H9 (cell line): ENCODE measurements at regions not wholly inside any gene's neighbourhood (a gene's known extent, or its start where the extent isn't known, plus 50 kb on each side); places are given as distances from the start of the nearest gene placed in this dataset.

Experiments
- DNase-seq: peaks from one replicate; pipeline ENCODE4 v3.0.0-alpha.2; 2017
- H2AFZ ChIP-seq: one replicate; pipeline ENCODE4 v1.6.1; 2013; ENCODE audit warnings: mild to moderate bottlenecking, low read length, control low read depth, moderate library complexity
- H2AK5ac ChIP-seq: 2 replicates; pipeline ENCODE4 v1.6.1; 2013; ENCODE audit warnings: low read length, control low read depth, mixed read lengths; ENCODE audit not compliant: insufficient read length
- H2BK120ac ChIP-seq: one replicate; pipeline ENCODE4 v1.6.1; 2013; ENCODE audit warnings: low read depth, mild to moderate bottlenecking, low read length, control low read depth, inconsistent platforms; ENCODE audit not compliant: poor library complexity, severe bottlenecking
- H2BK12ac ChIP-seq: 2 replicates; pipeline ENCODE4 v1.6.1; 2013; ENCODE audit warnings: low read length, control low read depth, mixed read lengths, low read depth; ENCODE audit not compliant: insufficient read length
- H2BK15ac ChIP-seq: 2 replicates; pipeline ENCODE4 v1.6.1; 2013; ENCODE audit warnings: low read depth, low read length, control low read depth
- H2BK20ac ChIP-seq: one replicate; pipeline ENCODE4 v1.6.1; 2013; ENCODE audit warnings: low read depth, mild to moderate bottlenecking, low read length, control low read depth, inconsistent platforms; ENCODE audit not compliant: poor library complexity, severe bottlenecking
- H2BK5ac ChIP-seq: 2 replicates; pipeline ENCODE4 v1.6.1; 2013; ENCODE audit warnings: low read length, control low read depth, mixed read lengths; ENCODE audit not compliant: insufficient read length
- H3K14ac ChIP-seq: 2 replicates; pipeline ENCODE4 v1.6.1; 2013; ENCODE audit warnings: low read length, control low read depth; ENCODE audit not compliant: insufficient read depth
- H3K18ac ChIP-seq: 2 replicates; pipeline ENCODE4 v1.6.1; 2013; ENCODE audit warnings: low read depth, mild to moderate bottlenecking, mixed read lengths, low read length, control low read depth; ENCODE audit not compliant: insufficient read length
- H3K23ac ChIP-seq: 2 replicates; pipeline ENCODE4 v1.6.1; 2013; ENCODE audit warnings: low read length, control low read depth, mixed read lengths, low read depth; ENCODE audit not compliant: insufficient read length
- H3K23me2 ChIP-seq: 2 replicates; pipeline ENCODE4 v1.6.1; 2013; ENCODE audit warnings: low read depth, mild to moderate bottlenecking, mixed read lengths, low read length, control low read depth; ENCODE audit not compliant: insufficient read length, poor library complexity, severe bottlenecking
- H3K27ac ChIP-seq: 2 replicates; pipeline ENCODE4 v1.5.1; 2013; ENCODE audit warnings: low read length, control low read depth, mixed read lengths, low read depth; ENCODE audit not compliant: insufficient read length
- H3K27me3 ChIP-seq: 2 replicates; pipeline ENCODE4 v1.6.1; 2013; ENCODE audit warnings: low read length, control low read depth, inconsistent platforms; ENCODE audit not compliant: insufficient read depth
- H3K4ac ChIP-seq: 2 replicates; pipeline ENCODE4 v1.6.1; 2013; ENCODE audit warnings: low read depth, mild to moderate bottlenecking, control low read depth, inconsistent platforms, low read length, moderate library complexity
- H3K4me1 ChIP-seq: 2 replicates; pipeline ENCODE4 v1.6.1; 2013; ENCODE audit warnings: low read length, control low read depth, inconsistent platforms; ENCODE audit not compliant: insufficient read depth
- H3K4me2 ChIP-seq: 2 replicates; pipeline ENCODE4 v1.6.1; 2013; ENCODE audit warnings: low read length, control low read depth, mixed read lengths; ENCODE audit not compliant: insufficient read length, insufficient read depth
- H3K56ac ChIP-seq: 2 replicates; pipeline ENCODE4 v1.6.1; 2013; ENCODE audit warnings: low read depth, mild to moderate bottlenecking, mixed read lengths, low read length, control low read depth; ENCODE audit not compliant: insufficient read length
- H3K79me1 ChIP-seq: 2 replicates; pipeline ENCODE4 v1.6.1; 2013; ENCODE audit warnings: low read depth, mild to moderate bottlenecking, moderate library complexity, low read length, control low read depth, inconsistent platforms; ENCODE audit not compliant: insufficient read depth, poor library complexity, severe bottlenecking
- H3K79me2 ChIP-seq: 2 replicates; pipeline ENCODE4 v1.6.1; 2013; ENCODE audit warnings: low read length, control low read depth, inconsistent platforms; ENCODE audit not compliant: insufficient read depth
- H3K9ac ChIP-seq: 2 replicates; pipeline ENCODE4 v1.6.1; 2013; ENCODE audit warnings: low read length, control low read depth, mixed read lengths; ENCODE audit not compliant: insufficient read length; ENCODE audit errors: extremely low read depth
- H3K9me3 ChIP-seq: one replicate; pipeline ENCODE4 v1.6.1; 2013; ENCODE audit warnings: low read depth, low read length, inconsistent platforms; ENCODE audit not compliant: control insufficient read depth
- H3T11ph ChIP-seq: one replicate; pipeline ENCODE4 v1.6.1; 2013; ENCODE audit warnings: mild to moderate bottlenecking, low read length, control low read depth, inconsistent platforms
- H4K20me1 ChIP-seq: one replicate; pipeline ENCODE4 v1.6.1; 2013; ENCODE audit not compliant: control insufficient read depth, insufficient read length, insufficient read depth
- H4K5ac ChIP-seq: 2 replicates; pipeline ENCODE4 v1.6.1; 2013; ENCODE audit warnings: low read depth, mild to moderate bottlenecking, mixed read lengths, low read length, control low read depth; ENCODE audit not compliant: insufficient read length
- H4K8ac ChIP-seq: replicated peaks from 2 replicates; pipeline ENCODE4 v1.6.1; 2013; ENCODE audit warnings: low read length, control low read depth, mixed read lengths, low read depth; ENCODE audit not compliant: insufficient read length
- H4K91ac ChIP-seq: 2 replicates; pipeline ENCODE4 v1.6.1; 2013; ENCODE audit warnings: low read depth, mild to moderate bottlenecking, moderate library complexity, mixed read lengths, low read length, control low read depth; ENCODE audit not compliant: insufficient read length
- H3K27ac Mint-ChIP-seq, 3 experiments: 2 replicates in 2 of 3; 3 replicates in 1 of 3; pipeline ENCODE4 v1.8.0; 2020 to 2021; ENCODE audit warnings: mixed read lengths in 3 of 3, mild to moderate bottlenecking in 1 of 3, moderate library complexity in 1 of 3
- H3K27me3 Mint-ChIP-seq: 2 replicates; pipeline ENCODE4 v1.8.0; 2021; ENCODE audit warnings: low read depth, mild to moderate bottlenecking, moderate library complexity, mixed read lengths
- H3K36me3 Mint-ChIP-seq, 3 experiments: 2 replicates in 2 of 3; 3 replicates in 1 of 3; pipeline ENCODE4 v1.8.0; 2020 to 2021; ENCODE audit warnings: low read depth in 3 of 3, mixed read lengths in 3 of 3; ENCODE audit not compliant: insufficient read depth in 1 of 3
- H3K4me1 Mint-ChIP-seq, 2 experiments: 2 replicates each; pipeline ENCODE4 v1.8.0; 2020; ENCODE audit warnings: mixed read lengths in 2 of 2
- H3K4me3 Mint-ChIP-seq, 2 experiments: 2 replicates in 1 of 2; 3 replicates in 1 of 2; pipeline ENCODE4 v1.8.0; 2020 to 2021; ENCODE audit warnings: mild to moderate bottlenecking in 2 of 2, mixed read lengths in 2 of 2, moderate library complexity in 1 of 2
- H3K9me3 Mint-ChIP-seq, 2 experiments: 2 replicates in 1 of 2; 3 replicates in 1 of 2; pipeline ENCODE4 v1.8.0; 2020; ENCODE audit warnings: mild to moderate bottlenecking in 2 of 2, mixed read lengths in 2 of 2, moderate library complexity in 1 of 2
- TF ChIP-seq, protein P1 (sequence below): fragments of 200-600 bp; sonication (generic); conservative IDR thresholded peaks from 3 replicates; pipeline ENCODE4 v1.8.0; 2021; ENCODE audit warnings: antibody characterized with exemption, mild to moderate bottlenecking

- no peak for DNase-seq
- H3K79me2 ChIP-seq: no peaks in the 10 kb centered on the region
- no peak overlapping the region for H2AFZ ChIP-seq
- H2BK5ac ChIP-seq: no peak overlapping the region
- no peak overlapping the region for H3K9ac ChIP-seq
- no peak overlapping the region for H3K18ac ChIP-seq
- H3K4ac ChIP-seq: no peak overlapping the region
- no peaks in the 10 kb centered on the region for H3K23me2 ChIP-seq
- no peak overlapping the region for H3K27ac Mint-ChIP-seq
- no peak overlapping the region for H3K23ac ChIP-seq
- no peak overlapping the region for H3K4me2 ChIP-seq
- no peak overlapping the region for H2BK15ac ChIP-seq
- H3K79me1 ChIP-seq: no peaks in the 10 kb centered on the region
- no peaks in the 10 kb centered on the region for H3K27me3 ChIP-seq
- peaks cover 0 to 1% (median 0%) of the 10 kb centered on the region in 3 experiments; a peak in 1 of 7 replicates for H3K36me3 Mint-ChIP-seq
- H4K5ac ChIP-seq: no peak overlapping the region
- H4K91ac ChIP-seq: no peak overlapping the region
- no peaks in the 10 kb centered on the region for H3K9me3 ChIP-seq
- TF ChIP-seq, protein P1, sequence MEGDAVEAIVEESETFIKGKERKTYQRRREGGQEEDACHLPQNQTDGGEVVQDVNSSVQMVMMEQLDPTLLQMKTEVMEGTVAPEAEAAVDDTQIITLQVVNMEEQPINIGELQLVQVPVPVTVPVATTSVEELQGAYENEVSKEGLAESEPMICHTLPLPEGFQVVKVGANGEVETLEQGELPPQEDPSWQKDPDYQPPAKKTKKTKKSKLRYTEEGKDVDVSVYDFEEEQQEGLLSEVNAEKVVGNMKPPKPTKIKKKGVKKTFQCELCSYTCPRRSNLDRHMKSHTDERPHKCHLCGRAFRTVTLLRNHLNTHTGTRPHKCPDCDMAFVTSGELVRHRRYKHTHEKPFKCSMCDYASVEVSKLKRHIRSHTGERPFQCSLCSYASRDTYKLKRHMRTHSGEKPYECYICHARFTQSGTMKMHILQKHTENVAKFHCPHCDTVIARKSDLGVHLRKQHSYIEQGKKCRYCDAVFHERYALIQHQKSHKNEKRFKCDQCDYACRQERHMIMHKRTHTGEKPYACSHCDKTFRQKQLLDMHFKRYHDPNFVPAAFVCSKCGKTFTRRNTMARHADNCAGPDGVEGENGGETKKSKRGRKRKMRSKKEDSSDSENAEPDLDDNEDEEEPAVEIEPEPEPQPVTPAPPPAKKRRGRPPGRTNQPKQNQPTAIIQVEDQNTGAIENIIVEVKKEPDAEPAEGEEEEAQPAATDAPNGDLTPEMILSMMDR: no peak
- no peaks in the 10 kb centered on the region for H4K20me1 ChIP-seq
- H2AK5ac ChIP-seq: no peak overlapping the region
- H3K27ac ChIP-seq: no peak overlapping the region
- no peak overlapping the region for H2BK20ac ChIP-seq
- no peak overlapping the region for H3T11ph ChIP-seq
- no peak overlapping the region for H3K14ac ChIP-seq
- H3K9me3 Mint-ChIP-seq: peaks cover 0 to 2% of the 10 kb centered on the region in 2 experiments; a peak in 1 of 5 replicates
- no peaks in the 10 kb centered on the region for H3K27me3 Mint-ChIP-seq
- no peak overlapping the region for H2BK12ac ChIP-seq
- H3K4me3 Mint-ChIP-seq: no peak overlapping the region
- peaks cover 6 to 9% of the 10 kb centered on the region in 2 experiments; a peak in 3 of 4 replicates for H3K4me1 Mint-ChIP-seq
- no peak overlapping the region for H2BK120ac ChIP-seq
- no peaks in the 10 kb centered on the region; the same call in 1 of the 2 replicates for H3K4me1 ChIP-seq
- no peak overlapping the region for H4K8ac ChIP-seq
- no peak overlapping the region for H3K56ac ChIP-seq
These were observed 120.3 kb upstream of the ZC3H12C start for GRCh38 chr11:109972939-109973338.
